WERI-Rb-1 (cell line): ENCODE measurements at regions not wholly inside any gene's neighbourhood (a gene's known extent, or its start where the extent isn't known, plus 50 kb on each side); places are given as distances from the start of the nearest gene placed in this dataset.
"Not testable (repeated sequence)": the region's sequence is repeated elsewhere in the genome, so short reads cannot be mapped to it uniquely, and the experiment has no call there.

Experiments
- DNase-seq: peaks from one replicate; pipeline ENCODE4 v3.0.0-alpha.2; 2020
- H3K27ac ChIP-seq: fragments of 250-450 bp; sonication (Bioruptor Pico); 2 replicates; pipeline ENCODE4 v1.5.1; 2020; ENCODE audit warnings: mild to moderate bottlenecking, moderate library complexity
- H3K27me3 ChIP-seq: fragments of 250-450 bp; sonication (Bioruptor Pico); 2 replicates; pipeline ENCODE4 v1.5.1; 2021; ENCODE audit warnings: mild to moderate bottlenecking, low read depth, moderate library complexity; ENCODE audit not compliant: insufficient read depth, severe bottlenecking
- H3K36me3 ChIP-seq: fragments of 250-450 bp; sonication (Bioruptor Pico); 2 replicates; pipeline ENCODE4 v1.5.1; 2020; ENCODE audit warnings: mild to moderate bottlenecking, moderate library complexity
- H3K4me3 ChIP-seq: 2 replicates; pipeline ENCODE4 v1.5.1; 2011; ENCODE audit warnings: low read depth, mild to moderate bottlenecking, control low read depth, low read length
- H3K9me3 ChIP-seq: fragments of 250-450 bp; sonication (Bioruptor Pico); 2 replicates; pipeline ENCODE4 v1.5.1; 2021; ENCODE audit warnings: mild to moderate bottlenecking, moderate library complexity; ENCODE audit not compliant: severe bottlenecking
- CTCF ChIP-seq: IDR thresholded peaks from 2 replicates; pipeline ENCODE4 v1.5.1; 2011; ENCODE audit warnings: low read depth, mild to moderate bottlenecking, control low read depth, inconsistent platforms, low read length

GRCh38 chr6:140661691-140662090 lies 1287.2 kb upstream of the CITED2 start:
- Histone ChIP-seq H3K27me3 (no peaks in the 10 kb centered on the region), H3K36me3 (no peaks in the 10 kb centered on the region), H3K4me3 (no peak overlapping the region), H3K27ac (no peak overlapping the region), H3K9me3 (no peaks in the 10 kb centered on the region)
- TF ChIP-seq CTCF, result no peak
- no peak for DNase-seq

GRCh38 chr6:140660295-140660694 lies 1285.8 kb upstream of the CITED2 start:
- DNase-seq, result no peak
- H3K36me3 ChIP-seq, result no peaks in the 10 kb centered on the region
- H3K4me3 ChIP-seq, result no peak overlapping the region
- no peaks in the 10 kb centered on the region for H3K9me3 ChIP-seq
- H3K27me3 ChIP-seq, result no peaks in the 10 kb centered on the region
- no peak overlapping the region for H3K27ac ChIP-seq
- TF ChIP-seq CTCF, result no peak

- TF ChIP-seq CTCF, result no peak
- no peak for DNase-seq
- no peaks in the 10 kb centered on the region for H3K9me3 ChIP-seq
- H3K36me3 ChIP-seq, result no peaks in the 10 kb centered on the region
- no peak overlapping the region for H3K27ac ChIP-seq
- H3K4me3 ChIP-seq, result no peak overlapping the region
- no peaks in the 10 kb centered on the region for H3K27me3 ChIP-seq
Observed at GRCh38 chr6:140653972-140654371, 1279.5 kb upstream of the CITED2 start.

GRCh38 chr6:140653506-140653905 lies 1279.1 kb upstream of the CITED2 start:
- Histone ChIP-seq H3K9me3 (no peaks in the 10 kb centered on the region), H3K27ac (no peak overlapping the region), H3K27me3 (no peaks in the 10 kb centered on the region), H3K36me3 (no peaks in the 10 kb centered on the region), H3K4me3 (no peak overlapping the region)
- no peak for TF ChIP-seq CTCF
- DNase-seq, result no peak

- H3K27ac ChIP-seq, H3K4me3 ChIP-seq, DNase-seq, H3K27me3 ChIP-seq, H3K36me3 ChIP-seq: not testable (repeated sequence)
- H3K9me3 ChIP-seq, result peaks cover 14% of the 10 kb centered on the region
Observed at GRCh38 chr6:140649502-140649901, 1275.1 kb upstream of the CITED2 start.

- H3K4me3 ChIP-seq, H3K27ac ChIP-seq, H3K36me3 ChIP-seq, DNase-seq, H3K27me3 ChIP-seq: not testable (repeated sequence)
- peaks cover 14% of the 10 kb centered on the region for H3K9me3 ChIP-seq
Observed at GRCh38 chr6:140647322-140647721, 1272.9 kb upstream of the CITED2 start.

GRCh38 chr6:140644017-140644416 lies 1269.6 kb upstream of the CITED2 start:
- DNase-seq, result no peak
- no peaks in the 10 kb centered on the region for H3K27me3 ChIP-seq
- no peak overlapping the region for H3K27ac ChIP-seq
- no peak for TF ChIP-seq CTCF
- H3K9me3 ChIP-seq, result peaks cover 14% of the 10 kb centered on the region
- H3K36me3 ChIP-seq, result no peaks in the 10 kb centered on the region
- no peak overlapping the region for H3K4me3 ChIP-seq
